AML-193 (cell line): ENCODE measurements at regions not wholly inside any gene's neighbourhood (a gene's known extent, or its start where the extent isn't known, plus 50 kb on each side); places are given as distances from the start of the nearest gene placed in this dataset.

ENCODE experiments used
- DNase-seq, 2 experiments: peaks; one replicate each; lab custom pipeline; 2025; lab: John Stamatoyannopoulos, UW

DNA sequence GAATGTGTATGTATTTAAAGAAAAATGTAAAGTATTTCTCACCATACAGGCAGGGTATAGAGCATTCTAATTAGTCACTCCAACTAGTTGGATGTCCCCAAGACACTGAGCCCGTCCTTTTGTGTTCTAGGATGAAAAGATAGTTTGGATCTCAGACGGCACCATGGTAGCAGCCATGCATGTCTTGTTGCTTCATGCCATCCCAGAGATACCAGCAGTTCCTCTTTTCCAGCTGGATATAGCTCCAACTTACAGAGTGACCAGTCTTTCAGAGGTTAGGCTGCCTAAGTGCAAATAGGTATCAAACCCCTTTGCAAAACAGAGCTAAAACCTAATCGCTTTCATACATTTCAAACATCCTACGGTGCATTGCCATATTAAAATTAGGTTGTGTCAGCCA lies 275.3 kb downstream of the MTX2 start:
- no peak for DNase-seq

- no peak for DNase-seq
Observed at GRCh38 chr2:176544991-176545956, 276.0 kb downstream of the MTX2 start.

- DNase-seq, result no peak
Observed at GRCh38 chr2:176546550-176546949, 277.3 kb downstream of the MTX2 start.

- DNase-seq, result no peak
Observed at GRCh38 chr2:176552501-176553135, 283.4 kb downstream of the MTX2 start.

- DNase-seq, result peak; percentile 7 to 25
Observed at GRCh38 chr2:176553685-176554100, 284.5 kb downstream of the MTX2 start.

DNA sequence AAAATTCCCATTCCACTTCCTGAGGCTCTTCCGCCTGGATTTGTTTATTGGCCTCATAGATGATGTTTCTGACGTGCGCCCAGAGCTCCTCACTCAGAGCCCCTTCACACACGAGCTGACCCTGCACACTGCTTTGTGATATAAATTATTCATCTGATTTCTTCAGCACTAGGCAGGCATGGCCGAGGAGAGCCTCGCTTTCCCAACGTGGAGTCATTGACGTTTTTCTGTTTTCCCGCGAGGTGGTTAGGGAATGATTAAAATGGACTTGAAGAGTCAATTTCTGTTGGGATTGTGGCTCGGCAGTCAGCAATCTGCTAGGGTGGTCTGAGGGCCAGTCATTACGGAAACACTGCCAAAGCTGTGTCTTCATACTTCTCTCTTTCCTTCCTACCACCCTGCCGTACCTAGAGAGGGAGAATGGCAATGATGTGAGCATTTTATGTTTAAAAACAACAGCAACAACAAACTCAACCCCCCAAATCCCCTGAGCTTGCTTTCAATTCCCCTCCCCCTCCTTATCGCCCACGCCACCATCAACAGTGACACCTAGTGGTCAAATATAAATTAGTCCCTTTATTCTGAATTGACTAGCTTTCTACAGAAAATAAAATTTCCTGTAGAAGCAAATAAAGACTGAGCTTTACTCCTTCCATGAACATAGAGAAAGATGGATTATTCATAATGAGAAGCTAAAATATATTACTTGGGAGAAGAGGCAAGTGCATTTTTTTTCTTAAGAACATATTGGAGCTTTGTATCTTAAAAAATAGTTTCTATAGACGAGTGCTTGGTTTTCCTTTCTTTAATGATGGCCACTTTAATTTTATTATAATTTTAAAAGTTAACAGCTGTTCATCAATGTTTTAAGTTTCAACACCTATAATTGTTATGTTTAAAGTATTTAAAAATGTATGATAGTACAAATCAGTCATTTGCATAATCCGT lies 285.1 kb downstream of the MTX2 start:
- peak; percentile 19 to 40 for DNase-seq

DNA sequence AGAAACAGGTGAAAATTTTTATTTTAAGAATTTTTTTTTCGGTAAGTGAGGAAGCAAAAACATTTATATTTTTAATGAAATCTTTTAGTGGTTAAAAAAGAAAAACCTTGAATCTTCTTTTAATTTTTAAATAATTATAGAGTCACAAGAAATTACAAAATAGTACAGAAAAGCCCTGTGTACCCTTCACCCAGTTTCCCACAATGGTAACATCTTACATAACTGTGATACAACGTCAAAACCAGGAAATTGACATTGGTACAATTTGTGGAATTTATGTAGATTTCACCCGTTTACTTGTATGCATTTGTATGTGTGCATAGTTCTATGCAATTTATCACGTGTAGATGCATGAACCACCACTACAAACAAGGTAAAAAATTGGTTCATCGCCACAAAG lies 285.9 kb downstream of the MTX2 start:
- DNase-seq, result no peak

DNA sequence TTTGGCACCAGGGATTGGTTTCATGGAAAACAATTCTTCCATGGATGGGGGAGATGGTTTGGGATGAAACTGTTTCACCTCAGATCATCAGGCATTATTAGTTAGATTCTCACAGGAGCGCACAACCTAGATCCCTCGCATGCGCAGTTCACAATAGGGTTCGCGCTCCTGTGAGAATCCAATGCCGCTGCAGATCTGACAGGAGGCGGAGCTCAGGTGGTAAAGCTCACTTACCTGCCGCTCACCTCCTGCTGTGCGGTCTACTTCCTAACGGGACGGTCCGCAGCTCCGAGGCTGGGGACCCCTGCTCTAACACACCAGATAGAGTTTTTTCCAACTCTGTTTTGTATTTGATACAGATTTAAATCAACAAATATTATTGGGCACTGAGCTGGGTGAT lies 286.5 kb downstream of the MTX2 start:
- DNase-seq, result no peak

DNA sequence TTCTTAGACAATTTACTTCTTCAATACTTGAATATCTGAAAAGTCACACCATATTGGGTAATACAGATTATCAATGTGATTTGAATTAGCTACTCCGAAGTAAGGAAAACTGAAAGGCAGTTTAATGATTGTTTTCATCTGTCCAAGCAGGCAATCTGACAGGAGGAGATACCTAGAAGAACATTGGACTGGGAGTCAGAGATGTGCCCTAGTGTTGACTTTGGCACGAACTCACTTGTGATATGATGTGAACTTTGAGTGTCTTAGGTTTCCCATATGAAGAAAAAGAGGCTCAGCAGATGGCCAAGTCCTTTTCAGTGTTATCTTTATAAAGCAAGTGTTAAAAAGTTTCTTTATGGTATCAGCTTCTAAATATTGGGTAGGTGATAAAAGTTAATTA lies 287.1 kb downstream of the MTX2 start:
- DNase-seq, result no peak

GRCh38 chr2:176557821-176558220 lies 288.6 kb downstream of the MTX2 start:
- DNase-seq, result no peak

DNA sequence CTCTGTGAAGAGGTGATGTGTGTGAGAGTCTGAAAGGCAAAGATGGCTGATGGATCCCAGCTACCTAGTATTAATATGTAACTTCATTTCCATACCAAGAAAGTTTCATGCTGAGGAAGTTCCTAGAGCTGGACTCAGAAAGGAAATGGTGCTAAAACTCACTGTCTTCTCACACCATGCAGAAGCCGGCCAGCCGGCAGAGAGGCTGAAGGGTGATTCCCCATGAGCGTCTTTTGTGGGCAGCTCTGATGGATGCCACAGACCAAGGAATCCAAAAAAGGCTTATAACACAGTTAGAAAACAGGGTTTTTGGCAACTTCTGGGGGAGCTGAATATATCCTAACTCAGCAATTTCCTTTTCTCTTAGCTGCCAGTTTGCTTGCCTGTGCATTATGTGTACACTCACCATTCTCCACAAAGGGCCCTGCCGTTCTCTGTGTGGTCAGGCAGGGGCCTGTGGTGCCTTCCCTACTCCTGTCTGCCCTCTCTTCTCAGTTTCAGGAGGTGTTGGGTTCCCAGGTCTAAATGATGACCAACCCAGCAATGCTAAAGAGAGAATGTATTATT lies 289.4 kb downstream of the MTX2 start:
- no peak for DNase-seq

- no peak for DNase-seq
Observed at GRCh38 chr2:176560296-176560695, 291.1 kb downstream of the MTX2 start.

DNA sequence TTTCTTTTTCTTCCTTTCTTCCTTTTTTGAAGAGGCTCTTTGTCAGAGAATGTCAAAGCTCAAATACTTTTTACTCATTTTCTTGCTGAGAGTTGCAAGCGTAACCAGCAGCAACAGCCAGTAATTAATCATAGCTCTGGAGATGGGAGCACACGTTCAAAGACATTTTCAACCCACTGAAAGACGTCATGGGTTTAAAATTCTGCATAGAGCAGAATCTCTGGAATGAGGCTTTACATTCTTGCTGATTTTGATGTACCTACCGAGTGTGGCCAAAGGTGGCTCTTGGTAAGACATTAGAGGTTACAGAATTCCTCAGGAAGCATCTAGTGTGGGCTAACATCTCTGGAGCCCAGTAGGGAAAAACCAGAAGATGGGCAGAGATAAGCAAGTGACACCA lies 292.5 kb downstream of the MTX2 start:
- no peak for DNase-seq

GRCh38 chr2:176562359-176563078 lies 293.3 kb downstream of the MTX2 start:
- DNase-seq, result no peak

GRCh38 chr2:176565641-176566323 lies 296.5 kb downstream of the MTX2 start:
- DNase-seq, result no peak

GRCh38 chr2:176566496-176566895 lies 297.3 kb downstream of the MTX2 start:
- DNase-seq, result no peak

DNA sequence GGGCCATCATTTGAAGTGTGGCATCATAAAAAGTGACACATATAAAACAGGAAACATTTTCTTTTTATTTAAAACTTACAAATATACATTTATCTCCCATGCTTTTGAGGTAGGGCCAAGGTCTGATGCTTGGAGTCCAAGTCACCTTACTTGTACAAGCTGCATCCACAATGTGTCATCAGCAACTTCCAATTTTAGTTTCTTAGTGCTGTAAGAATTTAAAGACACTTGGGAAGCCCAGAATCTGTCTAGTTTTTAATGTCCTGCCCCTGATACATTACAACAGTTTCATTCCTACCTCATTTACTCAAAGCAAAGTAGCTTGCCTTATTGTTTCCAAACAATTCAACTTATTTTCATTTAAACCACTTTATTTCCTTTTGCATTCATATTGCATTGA lies 297.7 kb downstream of the MTX2 start:
- no peak for DNase-seq

DNA sequence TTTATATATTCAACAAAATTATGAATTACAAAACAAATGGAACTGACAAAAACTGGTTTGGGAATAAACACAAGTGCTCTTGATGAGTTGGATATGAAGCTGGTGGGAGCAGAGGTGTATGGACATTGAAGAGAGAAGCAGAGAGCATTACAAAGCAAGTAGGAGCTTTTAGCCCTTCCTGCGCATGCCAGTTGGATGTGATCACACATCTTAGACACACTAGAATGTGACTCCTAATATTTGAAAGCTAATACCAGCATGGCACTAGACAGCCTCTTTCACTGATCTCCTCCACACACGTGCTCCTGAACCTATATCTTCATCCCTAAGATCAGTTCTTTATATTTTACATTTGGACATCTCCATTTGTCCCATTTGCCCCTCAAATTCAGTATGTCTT lies 298.1 kb downstream of the MTX2 start:
- no peak for DNase-seq

DNA sequence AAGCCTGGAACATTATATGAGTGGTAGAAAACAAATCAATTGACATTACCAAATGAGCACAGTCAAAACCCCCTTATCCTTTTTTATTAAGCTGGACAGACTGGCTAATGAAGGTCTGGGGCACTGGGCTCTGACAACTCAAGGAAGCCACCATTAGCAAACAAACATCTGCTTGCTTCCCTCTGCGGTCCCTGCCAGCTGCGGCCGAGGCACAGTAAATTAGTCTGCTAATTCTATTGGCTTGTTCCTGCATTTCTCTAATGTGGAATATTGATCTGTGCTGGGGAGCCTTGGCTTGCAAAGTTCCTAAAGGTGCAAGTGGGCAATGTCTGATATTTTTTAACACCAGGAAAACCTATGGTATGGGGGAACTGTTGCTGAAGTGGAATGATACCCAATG lies 300.3 kb downstream of the MTX2 start:
- no peak for DNase-seq

GRCh38 chr2:176573612-176574483 lies 304.6 kb downstream of the MTX2 start:
- DNase-seq, result no peak
